OCI-LY1 (cell line): ENCODE measurements at regions not wholly inside any gene's neighbourhood (a gene's known extent, or its start where the extent isn't known, plus 50 kb on each side); places are given as distances from the start of the nearest gene placed in this dataset.

Experiments
- CTCF ChIP-seq: fragments of 200-600 bp; sonication (generic), shearing (Covaris generic); IDR thresholded peaks from 2 replicates; pipeline ENCODE4 v1.5.1; 2017; ENCODE audit warnings: mild to moderate bottlenecking, antibody characterized with exemption, low read length, moderate library complexity, mixed read lengths
- EZH2 ChIP-seq: fragments of 200-600 bp; sonication (generic), shearing (Covaris generic); IDR thresholded peaks from 2 replicates; pipeline ENCODE4 v1.8.0; 2017; ENCODE audit warnings: borderline replicate concordance, mixed run types, mild to moderate bottlenecking, antibody characterized with exemption, low read length, moderate library complexity, mixed read lengths

GRCh38 chr22:45098056-45098455 is 65.7 kb upstream of the NUP50 start:
- no peak for TF ChIP-seq CTCF
- TF ChIP-seq EZH2: no peak
